ENCODE measurements at regions not wholly inside any gene's neighbourhood (a gene's known extent, or its start where the extent isn't known, plus 50 kb on each side); places are given as distances from the start of the nearest gene placed in this dataset.

DNA sequence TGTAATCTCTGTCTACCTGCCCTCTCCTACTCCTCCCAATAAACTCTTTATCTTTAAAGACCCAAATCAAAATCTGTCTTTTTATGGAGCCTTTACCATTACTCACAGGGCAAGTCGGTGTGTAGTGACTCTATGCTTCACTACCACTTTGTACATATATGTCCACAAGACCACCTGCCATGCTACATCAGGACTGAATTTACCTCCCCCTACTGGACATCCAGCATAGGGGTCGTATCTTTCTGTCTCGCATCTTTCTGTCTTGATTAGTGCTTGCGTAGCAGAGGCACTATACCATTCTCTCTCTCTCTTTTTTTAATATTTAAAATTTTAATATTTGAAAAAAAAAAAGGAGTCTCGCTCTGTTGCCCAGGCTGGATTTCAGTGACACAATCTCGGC lies 587.5 kb downstream of the SOX5 start:
- TF ChIP-seq CTCF (IDR thresholded peaks at IDR 0.05 in 4 of 5, conservative IDR thresholded peaks at IDR 0.05 in 1 of 5) (no peak), POLR2A (IDR thresholded peaks at IDR 0.05) (no peak)

Data from gastrocnemius medialis (tissue), 4 donors.